H9 (cell line): ENCODE measurements at regions not wholly inside any gene's neighbourhood (a gene's known extent, or its start where the extent isn't known, plus 50 kb on each side); places are given as distances from the start of the nearest gene placed in this dataset.
A peak's percentile ranks its signal among the peaks of the same experiment; 100 is the strongest.
"Not testable (repeated sequence)": the region's sequence is repeated elsewhere in the genome, so short reads cannot be mapped to it uniquely, and the experiment has no call there.

Experiments used
- DNase-seq: peaks from one replicate; pipeline ENCODE4 v3.0.0-alpha.2; 2017
- H2AFZ ChIP-seq: one replicate; pipeline ENCODE4 v1.6.1; 2013; ENCODE audit warnings: mild to moderate bottlenecking, low read length, control low read depth, moderate library complexity
- H2AK5ac ChIP-seq: 2 replicates; pipeline ENCODE4 v1.6.1; 2013; ENCODE audit warnings: low read length, control low read depth, mixed read lengths; ENCODE audit not compliant: insufficient read length
- H2BK120ac ChIP-seq: one replicate; pipeline ENCODE4 v1.6.1; 2013; ENCODE audit warnings: low read depth, mild to moderate bottlenecking, low read length, control low read depth, inconsistent platforms; ENCODE audit not compliant: poor library complexity, severe bottlenecking
- H2BK12ac ChIP-seq: 2 replicates; pipeline ENCODE4 v1.6.1; 2013; ENCODE audit warnings: low read length, control low read depth, mixed read lengths, low read depth; ENCODE audit not compliant: insufficient read length
- H2BK15ac ChIP-seq: 2 replicates; pipeline ENCODE4 v1.6.1; 2013; ENCODE audit warnings: low read depth, low read length, control low read depth
- H2BK20ac ChIP-seq: one replicate; pipeline ENCODE4 v1.6.1; 2013; ENCODE audit warnings: low read depth, mild to moderate bottlenecking, low read length, control low read depth, inconsistent platforms; ENCODE audit not compliant: poor library complexity, severe bottlenecking
- H2BK5ac ChIP-seq: 2 replicates; pipeline ENCODE4 v1.6.1; 2013; ENCODE audit warnings: low read length, control low read depth, mixed read lengths; ENCODE audit not compliant: insufficient read length
- H3K14ac ChIP-seq: 2 replicates; pipeline ENCODE4 v1.6.1; 2013; ENCODE audit warnings: low read length, control low read depth; ENCODE audit not compliant: insufficient read depth
- H3K18ac ChIP-seq: 2 replicates; pipeline ENCODE4 v1.6.1; 2013; ENCODE audit warnings: low read depth, mild to moderate bottlenecking, mixed read lengths, low read length, control low read depth; ENCODE audit not compliant: insufficient read length
- H3K23ac ChIP-seq: 2 replicates; pipeline ENCODE4 v1.6.1; 2013; ENCODE audit warnings: low read length, control low read depth, mixed read lengths, low read depth; ENCODE audit not compliant: insufficient read length
- H3K23me2 ChIP-seq: 2 replicates; pipeline ENCODE4 v1.6.1; 2013; ENCODE audit warnings: low read depth, mild to moderate bottlenecking, mixed read lengths, low read length, control low read depth; ENCODE audit not compliant: insufficient read length, poor library complexity, severe bottlenecking
- H3K27ac ChIP-seq: 2 replicates; pipeline ENCODE4 v1.5.1; 2013; ENCODE audit warnings: low read length, control low read depth, mixed read lengths, low read depth; ENCODE audit not compliant: insufficient read length
- H3K27me3 ChIP-seq: 2 replicates; pipeline ENCODE4 v1.6.1; 2013; ENCODE audit warnings: low read length, control low read depth, inconsistent platforms; ENCODE audit not compliant: insufficient read depth
- H3K4ac ChIP-seq: 2 replicates; pipeline ENCODE4 v1.6.1; 2013; ENCODE audit warnings: low read depth, mild to moderate bottlenecking, control low read depth, inconsistent platforms, low read length, moderate library complexity
- H3K4me1 ChIP-seq: 2 replicates; pipeline ENCODE4 v1.6.1; 2013; ENCODE audit warnings: low read length, control low read depth, inconsistent platforms; ENCODE audit not compliant: insufficient read depth
- H3K4me2 ChIP-seq: 2 replicates; pipeline ENCODE4 v1.6.1; 2013; ENCODE audit warnings: low read length, control low read depth, mixed read lengths; ENCODE audit not compliant: insufficient read length, insufficient read depth
- H3K56ac ChIP-seq: 2 replicates; pipeline ENCODE4 v1.6.1; 2013; ENCODE audit warnings: low read depth, mild to moderate bottlenecking, mixed read lengths, low read length, control low read depth; ENCODE audit not compliant: insufficient read length
- H3K79me1 ChIP-seq: 2 replicates; pipeline ENCODE4 v1.6.1; 2013; ENCODE audit warnings: low read depth, mild to moderate bottlenecking, moderate library complexity, low read length, control low read depth, inconsistent platforms; ENCODE audit not compliant: insufficient read depth, poor library complexity, severe bottlenecking
- H3K79me2 ChIP-seq: 2 replicates; pipeline ENCODE4 v1.6.1; 2013; ENCODE audit warnings: low read length, control low read depth, inconsistent platforms; ENCODE audit not compliant: insufficient read depth
- H3K9ac ChIP-seq: 2 replicates; pipeline ENCODE4 v1.6.1; 2013; ENCODE audit warnings: low read length, control low read depth, mixed read lengths; ENCODE audit not compliant: insufficient read length; ENCODE audit errors: extremely low read depth
- H3K9me3 ChIP-seq: one replicate; pipeline ENCODE4 v1.6.1; 2013; ENCODE audit warnings: low read depth, low read length, inconsistent platforms; ENCODE audit not compliant: control insufficient read depth
- H3T11ph ChIP-seq: one replicate; pipeline ENCODE4 v1.6.1; 2013; ENCODE audit warnings: mild to moderate bottlenecking, low read length, control low read depth, inconsistent platforms
- H4K20me1 ChIP-seq: one replicate; pipeline ENCODE4 v1.6.1; 2013; ENCODE audit not compliant: control insufficient read depth, insufficient read length, insufficient read depth
- H4K5ac ChIP-seq: 2 replicates; pipeline ENCODE4 v1.6.1; 2013; ENCODE audit warnings: low read depth, mild to moderate bottlenecking, mixed read lengths, low read length, control low read depth; ENCODE audit not compliant: insufficient read length
- H4K8ac ChIP-seq: replicated peaks from 2 replicates; pipeline ENCODE4 v1.6.1; 2013; ENCODE audit warnings: low read length, control low read depth, mixed read lengths, low read depth; ENCODE audit not compliant: insufficient read length
- H4K91ac ChIP-seq: 2 replicates; pipeline ENCODE4 v1.6.1; 2013; ENCODE audit warnings: low read depth, mild to moderate bottlenecking, moderate library complexity, mixed read lengths, low read length, control low read depth; ENCODE audit not compliant: insufficient read length
- H3K27ac Mint-ChIP-seq, 3 experiments: 2 replicates in 2 of 3; 3 replicates in 1 of 3; pipeline ENCODE4 v1.8.0; 2020 to 2021; ENCODE audit warnings: mixed read lengths in 3 of 3, mild to moderate bottlenecking in 1 of 3, moderate library complexity in 1 of 3
- H3K27me3 Mint-ChIP-seq: 2 replicates; pipeline ENCODE4 v1.8.0; 2021; ENCODE audit warnings: low read depth, mild to moderate bottlenecking, moderate library complexity, mixed read lengths
- H3K36me3 Mint-ChIP-seq, 3 experiments: 2 replicates in 2 of 3; 3 replicates in 1 of 3; pipeline ENCODE4 v1.8.0; 2020 to 2021; ENCODE audit warnings: low read depth in 3 of 3, mixed read lengths in 3 of 3; ENCODE audit not compliant: insufficient read depth in 1 of 3
- H3K4me1 Mint-ChIP-seq, 2 experiments: 2 replicates each; pipeline ENCODE4 v1.8.0; 2020; ENCODE audit warnings: mixed read lengths in 2 of 2
- H3K4me3 Mint-ChIP-seq, 2 experiments: 2 replicates in 1 of 2; 3 replicates in 1 of 2; pipeline ENCODE4 v1.8.0; 2020 to 2021; ENCODE audit warnings: mild to moderate bottlenecking in 2 of 2, mixed read lengths in 2 of 2, moderate library complexity in 1 of 2
- H3K9me3 Mint-ChIP-seq, 2 experiments: 2 replicates in 1 of 2; 3 replicates in 1 of 2; pipeline ENCODE4 v1.8.0; 2020; ENCODE audit warnings: mild to moderate bottlenecking in 2 of 2, mixed read lengths in 2 of 2, moderate library complexity in 1 of 2
- WGBS: extraction: QIAGEN DNeasy Blood & Tissue Kit; methylation state at CpG from one replicate; pipeline ENCODE4 v1.1.7; 2013; ENCODE audit warnings: missing lambda C conversion rate, low lambda C conversion rate, mixed read lengths; ENCODE audit not compliant: insufficient read length; ENCODE audit errors: extremely low coverage; 5-methylcytosine and 5-hydroxymethylcytosine counted together

GRCh38 chr21:10346933-10347615 is 174.3 kb upstream of the TPTE start:
- H2BK12ac ChIP-seq, H3K9ac ChIP-seq, DNase-seq, H4K5ac ChIP-seq, H2BK20ac ChIP-seq, H3K79me2 ChIP-seq, H3K18ac ChIP-seq, H3K14ac ChIP-seq, H3K79me1 ChIP-seq, H3T11ph ChIP-seq, H2AK5ac ChIP-seq, H3K4me1 Mint-ChIP-seq, H2BK5ac ChIP-seq, H4K8ac ChIP-seq, H3K4ac ChIP-seq, H3K27ac Mint-ChIP-seq, H4K91ac ChIP-seq, H2BK120ac ChIP-seq, H4K20me1 ChIP-seq, H3K4me1 ChIP-seq, H2AFZ ChIP-seq, H3K56ac ChIP-seq, H3K4me3 Mint-ChIP-seq, H3K23ac ChIP-seq, H3K4me2 ChIP-seq, H3K23me2 ChIP-seq, H3K27ac ChIP-seq, H2BK15ac ChIP-seq, H3K27me3 ChIP-seq: not testable (repeated sequence)
- peaks cover 54% of the 10 kb centered on the region for H3K9me3 ChIP-seq
- H3K27me3 Mint-ChIP-seq = peaks cover 15% of the 10 kb centered on the region
- H3K36me3 Mint-ChIP-seq = peaks cover 37 to 58% (median 45%) of the 10 kb centered on the region in 3 experiments
- H3K9me3 Mint-ChIP-seq = peaks cover 78 to 83% of the 10 kb centered on the region in 2 experiments
- no CpG with 5 or more reads among the region's 3 CpGs for WGBS

- not testable (repeated sequence) for H3K27ac ChIP-seq, H2BK15ac ChIP-seq, H2AK5ac ChIP-seq, H3K56ac ChIP-seq, H3K23ac ChIP-seq, H2BK20ac ChIP-seq, H3K14ac ChIP-seq, H3K79me1 ChIP-seq, H2AFZ ChIP-seq, H3K4me1 ChIP-seq, H3K79me2 ChIP-seq, H3K4me3 Mint-ChIP-seq, H3K4ac ChIP-seq, H3K18ac ChIP-seq, H4K91ac ChIP-seq, H3T11ph ChIP-seq, H3K27me3 ChIP-seq, H3K27ac Mint-ChIP-seq, H4K20me1 ChIP-seq, H2BK12ac ChIP-seq, H2BK5ac ChIP-seq, H4K8ac ChIP-seq, H3K4me1 Mint-ChIP-seq, H2BK120ac ChIP-seq, H3K9ac ChIP-seq, H3K23me2 ChIP-seq, H3K4me2 ChIP-seq, H4K5ac ChIP-seq
- Mint-ChIP-seq H3K27me3 (peaks cover 18% of the 10 kb centered on the region), H3K36me3 (peaks cover 41 to 63% (median 48%) of the 10 kb centered on the region in 3 experiments), H3K9me3 (peaks cover 84 to 89% of the 10 kb centered on the region in 2 experiments)
- H3K9me3 ChIP-seq = peaks cover 55% of the 10 kb centered on the region
- peak; percentile 27 for DNase-seq
- no CpG with 5 or more reads among the region's 7 CpGs for WGBS
These were observed 173.7 kb upstream of the TPTE start for GRCh38 chr21:10347675-10348074.
